Activated T-cell treated with anti-CD3 and anti-CD28 coated beads, Interleukin-2, amount 50 U/mL, for 24 hours (primary cell): ENCODE measurements at regions not wholly inside any gene's neighbourhood (a gene's known extent, or its start where the extent isn't known, plus 50 kb on each side); places are given as distances from the start of the nearest gene placed in this dataset.

Experiments used
- DNase-seq: peaks from one replicate; pipeline ENCODE4 v3.0.0-alpha.2; 2020
- H3K27ac Mint-ChIP-seq: 2 replicates; pipeline ENCODE4 v1.8.0; 2020; ENCODE audit warnings: mild to moderate bottlenecking, mixed read lengths
- H3K27me3 Mint-ChIP-seq: 2 replicates; pipeline ENCODE4 v1.8.0; 2020; ENCODE audit warnings: mixed read lengths
- H3K36me3 Mint-ChIP-seq: 2 replicates; pipeline ENCODE4 v1.8.0; 2020; ENCODE audit warnings: low read depth, mixed read lengths
- H3K4me1 Mint-ChIP-seq: 2 replicates; pipeline ENCODE4 v1.8.0; 2020; ENCODE audit warnings: low read depth, mixed read lengths
- H3K4me3 Mint-ChIP-seq: 2 replicates; pipeline ENCODE4 v1.8.0; 2020; ENCODE audit warnings: mild to moderate bottlenecking, moderate library complexity, mixed read lengths
- H3K9me3 Mint-ChIP-seq: 2 replicates; pipeline ENCODE4 v1.8.0; 2020; ENCODE audit warnings: mixed read lengths

DNA sequence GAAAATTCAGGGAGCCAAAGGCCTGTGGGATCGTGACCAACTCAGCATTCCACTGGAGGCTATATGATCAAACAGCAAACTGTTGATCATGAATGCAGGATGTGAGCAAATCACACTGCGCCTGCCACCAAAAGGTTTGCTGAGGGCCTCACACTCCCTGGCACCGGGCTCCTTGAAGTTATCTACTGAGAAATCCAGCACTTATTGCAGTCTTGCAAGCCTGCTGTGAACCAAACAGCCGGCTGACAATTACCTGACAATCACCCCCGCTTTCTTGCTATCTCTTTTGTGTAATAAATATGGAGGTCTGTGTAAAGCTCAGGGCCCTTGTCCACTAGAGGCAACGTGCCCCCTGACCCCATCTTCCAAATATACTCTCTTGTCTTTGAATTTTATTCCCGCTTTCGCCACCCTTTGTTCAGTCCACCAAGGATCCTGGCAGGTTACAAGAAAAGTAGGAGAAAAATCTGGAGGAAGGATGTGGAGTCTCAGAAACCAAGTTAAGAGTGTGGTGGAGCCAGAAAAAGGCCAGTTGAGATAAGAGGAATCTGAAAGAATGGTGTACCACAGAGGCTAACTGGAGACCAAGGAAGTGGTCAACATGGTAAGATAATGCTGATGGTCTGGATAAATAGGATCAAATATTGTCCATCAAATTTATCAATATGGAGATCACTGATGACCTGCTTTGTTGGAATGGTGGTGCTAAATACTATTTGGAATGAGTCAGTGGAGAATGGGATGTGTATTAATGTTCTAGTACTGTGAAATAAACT lies 229.2 kb downstream of the ALX1 start:
- no peaks in the 10 kb centered on the region for H3K27me3 Mint-ChIP-seq
- H3K36me3 Mint-ChIP-seq: no peaks in the 10 kb centered on the region
- H3K4me3 Mint-ChIP-seq: no peak overlapping the region
- no peak for DNase-seq
- no peak overlapping the region for H3K27ac Mint-ChIP-seq
- H3K9me3 Mint-ChIP-seq: no peaks in the 10 kb centered on the region
- H3K4me1 Mint-ChIP-seq: no peaks in the 10 kb centered on the region

DNA sequence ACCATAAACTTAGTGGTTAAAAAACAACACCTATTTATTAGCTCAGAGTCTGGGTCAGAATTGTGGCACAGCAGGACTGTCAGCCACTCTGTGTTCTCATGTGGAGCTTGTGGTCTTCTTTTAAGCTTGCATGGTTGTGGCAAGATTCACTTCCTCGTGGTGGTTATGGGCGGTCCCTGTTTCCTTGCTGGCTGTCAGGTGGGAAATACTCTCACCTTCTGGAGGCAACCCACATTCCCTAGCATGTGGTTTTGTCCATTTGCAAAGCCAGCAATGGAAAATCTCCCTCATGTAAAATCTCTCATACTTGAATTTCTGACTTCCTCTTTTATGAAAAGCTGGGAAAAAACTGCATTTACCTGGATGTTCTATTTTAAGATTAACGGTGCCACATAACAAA lies 229.8 kb downstream of the ALX1 start:
- Mint-ChIP-seq H3K27ac (no peak overlapping the region), H3K4me3 (no peak overlapping the region), H3K4me1 (no peaks in the 10 kb centered on the region), H3K36me3 (no peaks in the 10 kb centered on the region), H3K9me3 (no peaks in the 10 kb centered on the region), H3K27me3 (no peaks in the 10 kb centered on the region)
- no peak for DNase-seq

DNA sequence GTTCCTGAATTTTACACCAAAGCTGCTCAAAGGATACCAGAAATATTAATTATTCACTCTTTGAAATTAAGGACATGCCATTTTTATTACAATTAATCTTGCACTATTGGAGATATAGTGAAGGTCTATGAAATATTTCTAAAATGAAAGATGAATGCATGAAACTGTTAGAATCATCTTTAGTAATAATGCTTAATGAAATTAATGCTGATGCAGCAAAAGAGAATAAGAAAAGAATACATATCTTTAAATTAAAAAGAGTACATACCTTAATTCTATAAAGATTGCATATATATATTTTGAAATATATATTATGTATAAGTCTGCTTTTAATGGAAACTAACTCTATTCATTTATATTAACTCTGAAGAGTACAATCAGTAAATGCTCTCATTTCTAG lies 236.0 kb downstream of the ALX1 start:
- Mint-ChIP-seq H3K36me3 (no peaks in the 10 kb centered on the region), H3K27ac (no peak overlapping the region), H3K4me1 (no peaks in the 10 kb centered on the region), H3K27me3 (no peaks in the 10 kb centered on the region), H3K4me3 (no peak overlapping the region), H3K9me3 (peaks cover 2% of the 10 kb centered on the region)
- DNase-seq: no peak

DNA sequence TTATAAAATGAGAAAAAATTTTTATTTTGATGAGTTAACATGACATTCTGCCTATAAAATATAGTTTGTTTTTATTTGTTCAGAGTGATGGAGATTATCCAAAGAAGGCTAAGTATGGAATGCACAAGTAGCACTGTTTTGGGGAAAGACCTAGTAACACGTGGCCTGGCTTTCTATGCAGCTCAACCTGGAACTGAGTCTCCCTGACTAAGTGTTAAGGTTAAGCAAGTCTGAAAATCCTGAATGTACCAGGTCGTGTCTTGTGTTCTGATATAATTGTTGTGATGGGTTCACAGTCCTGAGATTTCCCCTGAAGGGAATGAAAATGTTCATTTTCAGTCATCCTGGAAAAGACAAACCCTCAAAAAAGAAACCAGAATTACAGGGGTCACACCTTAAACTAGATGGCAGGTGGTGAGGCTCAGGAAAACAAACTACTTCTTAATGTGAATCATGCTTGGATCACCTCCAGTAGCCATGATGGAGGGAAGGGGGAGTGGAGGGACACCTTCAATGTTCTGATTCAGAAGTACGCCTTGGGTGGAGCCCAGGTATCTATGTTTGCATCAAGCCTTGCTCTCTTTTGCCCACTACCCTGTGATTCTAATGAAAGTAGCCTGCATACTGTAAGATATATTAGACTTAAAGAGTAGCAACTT lies 236.8 kb downstream of the ALX1 start:
- Mint-ChIP-seq H3K4me1 (no peaks in the 10 kb centered on the region), H3K36me3 (no peaks in the 10 kb centered on the region), H3K4me3 (no peak overlapping the region), H3K27ac (no peak overlapping the region), H3K27me3 (no peaks in the 10 kb centered on the region), H3K9me3 (peaks cover 2% of the 10 kb centered on the region)
- DNase-seq: no peak

DNA sequence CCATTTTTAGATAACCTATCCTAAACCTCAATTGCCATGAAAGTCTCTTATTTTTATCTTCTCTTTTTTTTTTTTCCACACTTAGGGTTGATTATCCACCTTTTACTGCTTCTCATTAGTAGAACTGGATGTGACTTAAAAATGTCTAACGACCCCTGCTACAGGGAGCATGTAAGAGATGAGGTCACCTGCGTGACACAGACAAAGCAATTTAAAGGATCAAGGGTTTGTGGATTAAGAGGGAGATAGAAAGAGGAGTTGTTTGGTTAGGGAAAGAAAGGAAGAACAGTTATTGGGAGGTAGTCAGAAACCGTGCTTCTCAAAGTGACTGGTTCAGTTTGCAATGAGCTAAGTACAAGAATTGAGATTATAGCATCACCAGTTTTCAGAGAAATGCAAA lies 239.1 kb downstream of the ALX1 start:
- no peaks in the 10 kb centered on the region for H3K4me1 Mint-ChIP-seq
- no peaks in the 10 kb centered on the region for H3K36me3 Mint-ChIP-seq
- H3K27ac Mint-ChIP-seq: no peak overlapping the region
- H3K27me3 Mint-ChIP-seq: no peaks in the 10 kb centered on the region
- no peak for DNase-seq
- H3K4me3 Mint-ChIP-seq: no peak overlapping the region
- peaks cover 4% of the 10 kb centered on the region for H3K9me3 Mint-ChIP-seq

DNA sequence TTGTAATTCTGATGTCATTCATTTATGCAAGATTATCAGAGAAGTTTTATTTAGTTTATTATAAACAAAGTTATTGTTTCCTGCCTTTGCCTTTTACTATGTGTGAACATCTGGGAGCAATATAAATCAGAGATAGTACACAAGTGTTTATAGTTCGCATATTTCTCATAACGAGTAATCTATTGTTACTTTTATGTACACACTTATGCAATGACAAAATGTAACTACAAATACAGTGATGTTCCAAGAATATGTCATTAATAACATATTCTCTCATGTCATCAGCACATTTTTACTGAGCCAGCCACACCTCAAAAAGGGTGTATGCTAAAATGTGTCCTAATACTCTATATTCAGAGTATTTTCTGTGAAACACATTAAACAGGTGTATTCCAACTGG lies 243.2 kb downstream of the ALX1 start:
- no peak overlapping the region for H3K4me3 Mint-ChIP-seq
- no peak for DNase-seq
- no peak overlapping the region for H3K27ac Mint-ChIP-seq
- H3K27me3 Mint-ChIP-seq: no peaks in the 10 kb centered on the region
- H3K9me3 Mint-ChIP-seq: peaks cover 2% of the 10 kb centered on the region
- no peaks in the 10 kb centered on the region for H3K4me1 Mint-ChIP-seq
- no peaks in the 10 kb centered on the region for H3K36me3 Mint-ChIP-seq

DNA sequence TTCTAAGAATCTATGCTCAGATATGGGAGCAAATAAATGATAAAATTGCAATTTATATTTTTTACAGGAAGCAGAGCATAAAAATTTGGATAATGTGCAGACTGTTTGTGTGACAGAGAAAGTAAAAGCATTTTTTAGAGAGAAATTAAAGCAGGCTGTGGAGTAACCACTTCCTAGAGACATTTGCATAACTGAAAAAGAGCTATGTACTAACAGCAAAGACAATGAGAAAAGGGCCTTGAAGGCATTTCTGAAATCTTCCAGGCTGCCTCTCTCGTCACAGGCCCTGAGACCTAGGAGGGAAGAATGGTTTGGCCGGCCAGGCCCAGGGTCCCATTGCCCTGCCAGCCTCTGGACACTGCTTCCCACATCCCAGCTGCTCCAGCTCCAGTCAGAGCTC lies 247.2 kb downstream of the ALX1 start:
- Mint-ChIP-seq H3K36me3 (no peaks in the 10 kb centered on the region), H3K9me3 (peaks cover 2% of the 10 kb centered on the region), H3K4me3 (no peak overlapping the region), H3K27ac (no peak overlapping the region), H3K27me3 (no peaks in the 10 kb centered on the region), H3K4me1 (no peaks in the 10 kb centered on the region)
- DNase-seq: no peak

DNA sequence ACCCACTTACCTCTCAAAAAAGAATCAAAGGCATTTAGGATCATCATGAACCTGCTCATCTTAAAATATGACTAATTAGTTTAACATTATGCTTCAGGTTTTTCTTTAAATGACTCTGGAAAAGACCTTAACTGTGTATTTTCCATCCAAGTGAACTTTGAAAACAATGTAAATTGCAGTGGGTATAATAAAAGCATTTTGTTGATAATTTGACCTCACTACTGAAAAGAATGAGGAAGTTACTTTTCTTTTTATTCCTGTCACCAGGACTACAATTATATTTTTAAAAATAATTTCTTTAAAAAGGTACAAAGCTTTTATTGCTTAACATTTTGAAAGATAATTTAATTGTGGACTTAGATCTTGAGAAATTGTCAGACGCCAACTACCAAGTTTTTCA lies 249.9 kb downstream of the ALX1 start:
- no peak for DNase-seq
- H3K27ac Mint-ChIP-seq: no peak overlapping the region
- no peaks in the 10 kb centered on the region for H3K36me3 Mint-ChIP-seq
- H3K4me3 Mint-ChIP-seq: no peak overlapping the region
- peaks cover 3% of the 10 kb centered on the region for H3K9me3 Mint-ChIP-seq
- no peaks in the 10 kb centered on the region for H3K27me3 Mint-ChIP-seq
- no peaks in the 10 kb centered on the region for H3K4me1 Mint-ChIP-seq

DNA sequence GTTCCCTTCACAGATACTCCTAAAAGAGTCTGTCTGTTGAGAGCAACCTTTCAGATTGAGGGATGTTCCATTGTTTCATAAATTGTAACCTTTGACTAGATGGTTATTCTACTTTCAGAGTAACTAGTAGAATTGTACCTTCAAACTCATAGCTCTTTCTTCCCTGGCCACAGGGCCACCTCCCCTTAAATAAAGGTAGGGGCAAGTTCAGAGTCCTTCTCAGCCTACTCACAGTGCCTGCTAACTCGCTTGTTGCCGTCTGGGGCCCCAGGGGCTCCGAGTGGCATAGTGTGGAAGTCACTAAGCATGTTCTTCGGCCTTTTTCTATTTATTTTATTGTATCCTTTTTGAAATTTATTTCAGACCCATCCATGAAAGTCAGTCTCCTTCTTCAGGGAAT lies 250.4 kb downstream of the ALX1 start:
- Mint-ChIP-seq H3K36me3 (no peaks in the 10 kb centered on the region), H3K9me3 (peaks cover 3% of the 10 kb centered on the region), H3K27me3 (no peaks in the 10 kb centered on the region), H3K4me1 (no peaks in the 10 kb centered on the region), H3K27ac (no peak overlapping the region), H3K4me3 (no peak overlapping the region)
- no peak for DNase-seq

DNA sequence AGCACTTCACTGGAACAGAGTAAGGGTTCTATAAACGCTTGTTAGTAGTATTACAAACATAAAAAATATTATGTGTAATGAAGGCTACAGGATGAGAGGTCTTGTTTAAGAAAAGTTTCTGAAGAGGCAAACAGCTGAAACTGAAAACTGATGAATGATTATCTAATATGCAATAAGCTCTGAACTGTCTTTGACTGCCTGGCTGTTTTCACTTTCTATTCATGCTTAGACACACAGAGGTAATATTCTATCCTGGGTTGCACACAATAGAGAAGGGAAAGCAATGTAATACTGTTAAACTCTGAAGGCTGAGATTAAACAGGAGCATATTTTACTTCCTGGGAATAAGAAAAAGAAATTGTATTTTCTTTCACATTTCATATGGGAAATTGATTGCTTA lies 251.3 kb downstream of the ALX1 start:
- peaks cover 3% of the 10 kb centered on the region for H3K9me3 Mint-ChIP-seq
- no peak overlapping the region for H3K4me3 Mint-ChIP-seq
- H3K27ac Mint-ChIP-seq: no peak overlapping the region
- no peaks in the 10 kb centered on the region for H3K4me1 Mint-ChIP-seq
- DNase-seq: no peak
- H3K36me3 Mint-ChIP-seq: no peaks in the 10 kb centered on the region
- H3K27me3 Mint-ChIP-seq: no peaks in the 10 kb centered on the region

DNA sequence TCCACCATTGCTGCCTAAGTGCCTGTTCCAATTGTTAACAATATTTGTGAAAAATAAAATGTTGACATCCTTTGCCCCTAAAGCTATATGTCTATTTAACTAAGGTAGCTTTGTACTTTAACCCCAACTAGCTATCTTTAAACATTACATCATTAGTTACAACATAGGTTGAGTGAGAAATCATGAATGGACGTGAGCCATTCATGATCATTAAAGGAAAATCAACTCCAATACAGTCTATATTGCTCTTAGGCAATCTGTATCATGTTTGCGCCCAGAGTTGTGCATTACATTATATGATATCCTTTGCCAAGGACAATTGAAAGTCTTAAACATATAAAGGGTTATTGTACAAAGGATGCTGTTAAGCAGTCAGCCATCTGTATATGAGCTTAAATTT lies 269.6 kb downstream of the ALX1 start:
- Mint-ChIP-seq H3K27me3 (no peaks in the 10 kb centered on the region), H3K9me3 (no peaks in the 10 kb centered on the region), H3K4me1 (no peaks in the 10 kb centered on the region), H3K4me3 (no peak overlapping the region), H3K36me3 (no peaks in the 10 kb centered on the region), H3K27ac (no peak overlapping the region)
- no peak for DNase-seq

DNA sequence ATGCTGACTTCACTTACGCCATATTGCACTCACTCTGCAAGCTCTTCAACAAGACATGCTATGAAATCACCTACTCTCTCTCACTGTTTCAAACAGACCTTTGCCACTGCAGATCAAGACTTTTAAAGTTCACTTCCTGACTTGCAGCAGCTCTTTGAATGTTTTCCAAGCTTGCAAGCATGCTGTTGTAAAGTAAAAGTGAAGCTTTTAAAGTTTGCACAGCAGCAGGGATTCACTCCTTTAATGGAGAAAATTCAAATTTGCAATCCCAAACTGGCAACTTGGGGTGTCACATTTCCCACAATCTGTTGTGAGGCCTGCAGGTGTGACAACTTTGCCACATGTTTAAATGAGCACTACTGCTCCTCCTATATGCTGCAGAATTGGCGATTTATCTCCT lies 270.9 kb downstream of the ALX1 start:
- Mint-ChIP-seq H3K27me3 (no peaks in the 10 kb centered on the region), H3K4me1 (no peaks in the 10 kb centered on the region)

DNA sequence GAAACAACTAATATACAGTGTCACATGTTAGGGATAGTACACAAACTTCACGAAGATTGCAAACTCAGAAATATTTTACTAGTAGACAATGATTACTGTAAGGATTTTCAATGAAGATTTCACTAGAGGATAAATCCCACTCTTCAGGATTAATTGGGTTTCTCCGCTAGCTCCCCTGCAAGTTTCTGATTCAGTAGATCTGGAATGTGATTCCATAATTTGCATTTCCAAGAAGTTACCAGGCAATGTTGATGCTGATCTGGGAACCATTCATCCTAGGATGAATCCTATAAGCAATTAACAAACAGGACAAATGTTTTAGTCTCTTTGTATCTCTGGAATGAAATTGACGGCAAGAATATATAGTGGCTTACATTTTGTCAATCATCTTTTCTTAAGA lies 272.4 kb downstream of the ALX1 start:
- no peaks in the 10 kb centered on the region for H3K27me3 Mint-ChIP-seq
- H3K36me3 Mint-ChIP-seq: no peaks in the 10 kb centered on the region
- no peak overlapping the region for H3K27ac Mint-ChIP-seq
- no peaks in the 10 kb centered on the region for H3K9me3 Mint-ChIP-seq
- DNase-seq: no peak
- H3K4me1 Mint-ChIP-seq: no peaks in the 10 kb centered on the region
- no peak overlapping the region for H3K4me3 Mint-ChIP-seq

More for the DNA sequence above, 270.9 kb downstream of the ALX1 start:
- Mint-ChIP-seq H3K27ac (no peak overlapping the region), H3K4me3 (no peak overlapping the region), H3K9me3 (no peaks in the 10 kb centered on the region), H3K36me3 (no peaks in the 10 kb centered on the region)
- no peak for DNase-seq

DNA sequence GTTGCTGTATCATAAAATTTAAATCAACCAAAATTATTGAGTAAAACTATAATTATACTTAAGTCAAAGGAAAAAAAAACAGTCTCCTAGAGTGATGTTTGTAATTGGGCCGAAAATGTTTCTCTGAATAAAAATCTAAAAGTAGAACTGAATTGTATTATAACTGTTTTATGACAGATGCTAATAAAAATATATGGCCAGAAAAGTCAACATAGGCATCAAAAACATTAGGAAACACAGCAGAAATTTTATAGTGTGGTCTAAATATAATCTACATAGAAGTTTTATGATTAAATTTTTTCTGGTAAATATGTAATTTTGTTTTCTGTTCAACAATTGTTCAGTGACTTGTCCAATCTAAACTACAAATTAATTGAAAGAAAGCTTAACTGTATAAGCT lies 277.8 kb downstream of the ALX1 start:
- no peaks in the 10 kb centered on the region for H3K4me1 Mint-ChIP-seq
- no peaks in the 10 kb centered on the region for H3K27me3 Mint-ChIP-seq
- no peaks in the 10 kb centered on the region for H3K9me3 Mint-ChIP-seq
- no peaks in the 10 kb centered on the region for H3K36me3 Mint-ChIP-seq
- H3K27ac Mint-ChIP-seq: no peak overlapping the region
- no peak overlapping the region for H3K4me3 Mint-ChIP-seq
- DNase-seq: no peak

DNA sequence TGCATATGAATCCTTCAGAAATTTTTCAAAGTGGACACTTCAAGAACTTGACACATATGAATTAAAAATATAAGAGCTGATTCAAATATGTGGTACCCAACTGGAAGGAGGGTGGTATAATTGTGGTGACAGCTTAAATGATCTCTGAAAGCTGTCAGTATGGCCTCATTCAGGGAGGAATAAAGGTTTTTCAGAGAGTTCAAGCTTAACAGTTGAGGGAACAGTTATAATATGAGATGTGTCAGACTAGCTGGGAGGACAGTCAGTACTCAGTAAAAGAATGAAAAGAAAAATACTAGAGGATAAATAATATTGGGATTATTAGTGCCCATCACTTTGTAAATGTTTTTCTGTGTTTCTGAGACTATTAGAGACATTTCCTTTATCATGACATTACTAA lies 277.5 kb downstream of the RASSF9 start:
- H3K27ac Mint-ChIP-seq: no peak overlapping the region
- no peaks in the 10 kb centered on the region for H3K27me3 Mint-ChIP-seq
- no peaks in the 10 kb centered on the region for H3K36me3 Mint-ChIP-seq

More for the DNA sequence above, 277.5 kb downstream of the RASSF9 start:
- no peaks in the 10 kb centered on the region for H3K4me1 Mint-ChIP-seq
- no peak for DNase-seq
- no peaks in the 10 kb centered on the region for H3K9me3 Mint-ChIP-seq
- H3K4me3 Mint-ChIP-seq: no peak overlapping the region
